Fibroblast of mammary gland (primary cell): ENCODE measurements at regions not wholly inside any gene's neighbourhood (a gene's known extent, or its start where the extent isn't known, plus 50 kb on each side); places are given as distances from the start of the nearest gene placed in this dataset.

ENCODE experiments used
- DNase-seq: peaks from one replicate; pipeline ENCODE4 v3.0.0-alpha.2; 2010; ENCODE audit warnings: low read depth
- H3K4me3 ChIP-seq: 2 replicates; pipeline ENCODE4 v1.5.1; 2011; ENCODE audit warnings: low read depth, mild to moderate bottlenecking, low read length, moderate library complexity; ENCODE audit not compliant: control insufficient read depth
- CTCF ChIP-seq: conservative IDR thresholded peaks from 2 replicates; pipeline ENCODE4 v1.5.1; 2011; ENCODE audit warnings: low read depth, low read length, inconsistent platforms; ENCODE audit not compliant: control insufficient read depth, insufficient read depth

GRCh38 chr12:18165889-18166288 is 75.9 kb upstream of the RERGL start:
- peak; percentile 4 for DNase-seq
- no peak for TF ChIP-seq CTCF
- no peak overlapping the region for H3K4me3 ChIP-seq

- H3K4me3 ChIP-seq: no peak overlapping the region
- DNase-seq: peak; percentile 63
- no peak for TF ChIP-seq CTCF
Observed at GRCh38 chr12:18165422-18165871, 75.5 kb upstream of the RERGL start.

GRCh38 chr12:18160901-18161300 is 70.9 kb upstream of the RERGL start:
- H3K4me3 ChIP-seq: no peak overlapping the region
- no peak for TF ChIP-seq CTCF
- DNase-seq: no peak

GRCh38 chr12:18158774-18159557 is 69.0 kb upstream of the RERGL start:
- H3K4me3 ChIP-seq: no peak overlapping the region
- peak; percentile 92 for TF ChIP-seq CTCF
- DNase-seq: peak; percentile 49

GRCh38 chr12:18153826-18154225 is 63.8 kb upstream of the RERGL start:
- no peak for DNase-seq
- no peak for TF ChIP-seq CTCF

GRCh38 chr12:18151036-18151435 is 61.0 kb upstream of the RERGL start:
- TF ChIP-seq CTCF: no peak
- H3K4me3 ChIP-seq: no peak overlapping the region
- DNase-seq: no peak

More at GRCh38 chr12:18153826-18154225, 63.8 kb upstream of the RERGL start:
- H3K4me3 ChIP-seq: no peak overlapping the region
